OCI-LY1 (cell line): ENCODE measurements at regions not wholly inside any gene's neighbourhood (a gene's known extent, or its start where the extent isn't known, plus 50 kb on each side); places are given as distances from the start of the nearest gene placed in this dataset.

Experiments
- H2AFZ ChIP-seq: fragments of 200-600 bp; sonication (generic), shearing (Covaris generic); 2 replicates; pipeline ENCODE4 v1.6.0; 2014; ENCODE audit warnings: antibody characterized with exemption, mild to moderate bottlenecking, low read length
- H3F3A ChIP-seq: fragments of 200-600 bp; sonication (generic), shearing (Covaris generic); 2 replicates; pipeline ENCODE4 v1.6.0; 2014; ENCODE audit warnings: mild to moderate bottlenecking, antibody characterized with exemption, low read length, moderate library complexity; ENCODE audit not compliant: insufficient read depth
- H3K27ac ChIP-seq: fragments of 200-600 bp; sonication (generic); 2 replicates; pipeline ENCODE4 v1.5.1; 2014; ENCODE audit warnings: low read length, mixed run types, mild to moderate bottlenecking, low read depth; ENCODE audit not compliant: poor library complexity, severe bottlenecking
- H3K27me3 ChIP-seq: fragments of 200-600 bp; sonication (generic); 2 replicates; pipeline ENCODE4 v1.6.0; 2014; ENCODE audit warnings: antibody characterized with exemption, mild to moderate bottlenecking, low read length, moderate library complexity; ENCODE audit not compliant: insufficient read depth
- H3K36me3 ChIP-seq: fragments of 200-600 bp; sonication (generic); 2 replicates; pipeline ENCODE4 v1.6.1; 2014; ENCODE audit warnings: mild to moderate bottlenecking, antibody characterized with exemption, low read length, moderate library complexity, mixed read lengths; ENCODE audit not compliant: insufficient read depth
- H3K4me1 ChIP-seq: fragments of 200-600 bp; sonication (generic); 2 replicates; pipeline ENCODE4 v1.5.1; 2014; ENCODE audit warnings: mild to moderate bottlenecking, low read length, moderate library complexity; ENCODE audit not compliant: insufficient read depth, severe bottlenecking
- H3K4me2 ChIP-seq: fragments of 200-600 bp; sonication (generic), shearing (Covaris generic); 2 replicates; pipeline ENCODE4 v1.6.1; 2014; ENCODE audit warnings: low read length
- H3K4me3 ChIP-seq: fragments of 200-600 bp; sonication (generic); 2 replicates; pipeline ENCODE4 v1.5.1; 2014; ENCODE audit warnings: low read length, low read depth, mild to moderate bottlenecking, mixed read lengths; ENCODE audit not compliant: poor library complexity, severe bottlenecking
- H3K79me2 ChIP-seq: fragments of 200-600 bp; shearing (Covaris generic); 2 replicates; pipeline ENCODE4 v1.6.1; 2016; ENCODE audit warnings: mixed run types, low read length, mixed read lengths; ENCODE audit not compliant: insufficient read depth
- H3K9ac ChIP-seq: fragments of 200-600 bp; sonication (generic), shearing (Covaris generic); 2 replicates; pipeline ENCODE4 v1.6.1; 2014; ENCODE audit warnings: mild to moderate bottlenecking, low read length, mixed read lengths
- H3K9me2 ChIP-seq: fragments of 200-600 bp; sonication (generic), shearing (Covaris generic); 2 replicates; pipeline ENCODE4 v1.6.1; 2014; ENCODE audit warnings: low read depth, mild to moderate bottlenecking, low read length, mixed read lengths
- H3K9me3 ChIP-seq: fragments of 200-600 bp; shearing (Covaris generic); 2 replicates; pipeline ENCODE4 v1.6.1; 2014; ENCODE audit warnings: low read length, mixed read lengths
- H4K20me1 ChIP-seq: fragments of 200-600 bp; sonication (generic), shearing (Covaris generic); 2 replicates; pipeline ENCODE4 v1.6.0; 2016; ENCODE audit warnings: mild to moderate bottlenecking, low read length; ENCODE audit not compliant: insufficient read depth
- CTCF ChIP-seq: fragments of 200-600 bp; sonication (generic), shearing (Covaris generic); IDR thresholded peaks from 2 replicates; pipeline ENCODE4 v1.5.1; 2017; ENCODE audit warnings: mild to moderate bottlenecking, antibody characterized with exemption, low read length, moderate library complexity, mixed read lengths
- EZH2 ChIP-seq: fragments of 200-600 bp; sonication (generic), shearing (Covaris generic); IDR thresholded peaks from 2 replicates; pipeline ENCODE4 v1.8.0; 2017; ENCODE audit warnings: borderline replicate concordance, mixed run types, mild to moderate bottlenecking, antibody characterized with exemption, low read length, moderate library complexity, mixed read lengths

- H3K27ac ChIP-seq = no peak overlapping the region
- no peak overlapping the region for H3K4me3 ChIP-seq
- H3K9me2 ChIP-seq = no peaks in the 10 kb centered on the region
- H2AFZ ChIP-seq = no peak overlapping the region
- H3K9ac ChIP-seq = no peak overlapping the region
- no peaks in the 10 kb centered on the region for H3K4me1 ChIP-seq
- no peaks in the 10 kb centered on the region for H3K79me2 ChIP-seq
- H3K27me3 ChIP-seq = no peaks in the 10 kb centered on the region
- TF ChIP-seq EZH2 (no peak), CTCF (no peak)
- no peaks in the 10 kb centered on the region for H3K36me3 ChIP-seq
- H3K4me2 ChIP-seq = no peak overlapping the region
- no peaks in the 10 kb centered on the region for H3K9me3 ChIP-seq
- no peaks in the 10 kb centered on the region for H4K20me1 ChIP-seq
- no peaks in the 10 kb centered on the region for H3F3A ChIP-seq
Observed at GRCh38 chr6:168167431-168168315, 88.7 kb upstream of the FRMD1 start.

GRCh38 chr6:168166627-168167026 is 87.6 kb upstream of the FRMD1 start:
- no peak overlapping the region for H3K27ac ChIP-seq
- no peaks in the 10 kb centered on the region for H3F3A ChIP-seq
- H3K9me3 ChIP-seq = no peaks in the 10 kb centered on the region
- H4K20me1 ChIP-seq = no peaks in the 10 kb centered on the region
- H3K4me2 ChIP-seq = no peak overlapping the region
- H3K27me3 ChIP-seq = no peaks in the 10 kb centered on the region
- TF ChIP-seq CTCF (no peak), EZH2 (no peak)
- no peak overlapping the region for H3K4me3 ChIP-seq
- no peaks in the 10 kb centered on the region for H3K36me3 ChIP-seq
- no peaks in the 10 kb centered on the region for H3K79me2 ChIP-seq
- no peak overlapping the region for H2AFZ ChIP-seq
- no peaks in the 10 kb centered on the region for H3K4me1 ChIP-seq
- H3K9me2 ChIP-seq = no peaks in the 10 kb centered on the region
- no peak overlapping the region for H3K9ac ChIP-seq

- no peaks in the 10 kb centered on the region for H3K9me2 ChIP-seq
- no peak overlapping the region for H2AFZ ChIP-seq
- H3K4me1 ChIP-seq = no peaks in the 10 kb centered on the region
- H3K9me3 ChIP-seq = no peaks in the 10 kb centered on the region
- H3K27me3 ChIP-seq = no peaks in the 10 kb centered on the region
- no peak overlapping the region for H3K27ac ChIP-seq
- no peak overlapping the region for H3K4me2 ChIP-seq
- H3K9ac ChIP-seq = no peak overlapping the region
- no peaks in the 10 kb centered on the region for H3F3A ChIP-seq
- H4K20me1 ChIP-seq = no peaks in the 10 kb centered on the region
- no peak overlapping the region for H3K4me3 ChIP-seq
- no peaks in the 10 kb centered on the region for H3K79me2 ChIP-seq
- no peaks in the 10 kb centered on the region for H3K36me3 ChIP-seq
- no peak for TF ChIP-seq CTCF
- no peak for TF ChIP-seq EZH2
Observed at GRCh38 chr6:168165891-168166290, 86.9 kb upstream of the FRMD1 start.
